Lung (tissue), 11 donors: ENCODE measurements at regions not wholly inside any gene's neighbourhood (a gene's known extent, or its start where the extent isn't known, plus 50 kb on each side); places are given as distances from the start of the nearest gene placed in this dataset.
"Not testable (repeated sequence)": the region's sequence is repeated elsewhere in the genome, so short reads cannot be mapped to it uniquely, and the experiment has no call there.

Experiments
- ATAC-seq: fragments of 200-7000 bp; cut with Tn5 transposase; one replicate; pipeline ENCODE4 v1.9.1; 2020; ENCODE audit warnings: moderate number of reproducible peaks; ENCODE audit not compliant: insufficient read depth, low FRiP score
- DNase-seq, 3 donors: peaks; one replicate each; pipeline ENCODE4 v3.0.0-alpha.2; 2013 to 2017
- H3K27ac ChIP-seq, 2 donors: one replicate each; pipeline ENCODE4 v1.5.1; 2013; ENCODE audit warnings: mild to moderate bottlenecking in 2 of 2, moderate library complexity in 2 of 2, control low read depth in 1 of 2, inconsistent platforms in 1 of 2, low read depth in 1 of 2, low read length in 1 of 2
- H3K27me3 ChIP-seq, 3 donors: one replicate each; pipeline ENCODE4 v1.5.1; 2013; ENCODE audit warnings: low read length in 2 of 3; ENCODE audit not compliant: control insufficient read depth in 3 of 3, insufficient read depth in 3 of 3
- H3K36me3 ChIP-seq, 4 donors: one replicate each; pipeline ENCODE4 v1.5.1; 2013; ENCODE audit warnings: low read length in 4 of 4, mild to moderate bottlenecking in 1 of 4, moderate library complexity in 1 of 4; ENCODE audit not compliant: control insufficient read depth in 4 of 4, insufficient read depth in 4 of 4
- H3K4me1 ChIP-seq, 5 donors: one replicate each; pipeline ENCODE4 v1.5.1; 2013; ENCODE audit warnings: low read length in 5 of 5, mild to moderate bottlenecking in 2 of 5, moderate library complexity in 1 of 5; ENCODE audit not compliant: control insufficient read depth in 5 of 5, insufficient read depth in 5 of 5
- H3K4me3 ChIP-seq: one replicate; pipeline ENCODE4 v1.5.1; 2013; ENCODE audit warnings: mild to moderate bottlenecking, control low read depth, moderate library complexity
- H3K9ac ChIP-seq, 2 donors: one replicate each; pipeline ENCODE4 v1.5.1; 2013; ENCODE audit warnings: low read length in 2 of 2, control low read depth in 1 of 2; ENCODE audit not compliant: insufficient read depth in 1 of 2
- H3K9me3 ChIP-seq, 4 donors: one replicate each; pipeline ENCODE4 v1.5.1; 2013; ENCODE audit warnings: low read length in 3 of 4, mild to moderate bottlenecking in 1 of 4, moderate library complexity in 1 of 4; ENCODE audit not compliant: control insufficient read depth in 4 of 4, insufficient read depth in 3 of 4
- CTCF ChIP-seq: IDR thresholded peaks from 2 replicates; pipeline ENCODE4 v1.5.1; 2012; ENCODE audit warnings: mild to moderate bottlenecking; ENCODE audit errors: control extremely low read depth, extremely low read depth
- WGBS, 2 donors: extraction: QIAGEN DNeasy Blood & Tissue Kit; methylation state at CpG; one replicate each; pipeline ENCODE4 v1.1.7; 2013; 5-methylcytosine and 5-hydroxymethylcytosine counted together
- donor health status: control.
- donor health status: control.
- donor health status: Bipolar disorder and iron deficiency.
- donor health status: healthy.
- donor health status: DM: yes; HTN: yes; CAD: no.

GRCh38 chr7:56479748-56480147 lies 363.5 kb upstream of the NUPR2 start:
- Histone ChIP-seq H3K9ac (no peak overlapping the region), H3K36me3 (no peaks in the 10 kb centered on the region), H3K27ac (no peak overlapping the region), H3K9me3 (peaks cover 0 to 69% (median 17%) of the 10 kb centered on the region in 4 donors), H3K27me3 (no peaks in the 10 kb centered on the region), H3K4me1 (no peaks in the 10 kb centered on the region), H3K4me3 (no peak overlapping the region)
- whole genome bisulfite sequencing, 2 donors: 53 to 61% methylated on average over 3 of the region's 3 CpGs
- no peak for ATAC-seq
- DNase-seq: no peak
- TF ChIP-seq CTCF: no peak

DNA sequence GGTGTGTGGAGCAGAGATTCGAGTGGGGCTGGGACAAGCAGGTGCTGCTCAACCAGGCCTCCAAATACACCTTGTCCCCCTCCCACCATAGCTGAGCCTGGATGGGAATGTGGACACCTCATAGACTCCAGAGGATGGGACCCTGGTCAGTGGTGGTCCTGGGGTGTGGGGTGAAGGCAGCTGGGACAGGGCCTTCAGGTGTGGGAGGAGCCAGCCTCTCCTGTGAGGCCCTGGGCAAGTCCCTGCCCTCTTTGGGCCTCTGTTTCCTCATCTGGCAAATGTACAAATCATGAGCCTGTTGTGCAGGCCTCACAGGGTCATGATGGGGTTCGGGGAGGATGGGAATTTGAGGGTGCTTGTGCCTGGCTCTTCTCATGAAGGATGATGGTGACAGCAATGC lies 362.9 kb upstream of the NUPR2 start:
- ATAC-seq (no peak), DNase-seq (no peak)
- Histone ChIP-seq H3K27ac (no peak overlapping the region), H3K4me3 (no peak overlapping the region), H3K36me3 (no peaks in the 10 kb centered on the region), H3K9ac (no peak overlapping the region), H3K4me1 (no peaks in the 10 kb centered on the region), H3K27me3 (no peaks in the 10 kb centered on the region), H3K9me3 (peaks cover 0 to 69% (median 18%) of the 10 kb centered on the region in 4 donors)
- no peak for TF ChIP-seq CTCF
- 60 to 71% methylated on average over 2 of the region's 2 CpGs for WGBS, 2 donors

- H3K9ac ChIP-seq: no peak overlapping the region
- 52 to 63% methylated on average over 6 of the region's 6 CpGs for WGBS, 2 donors
- no peak overlapping the region for H3K27ac ChIP-seq
- no peak for TF ChIP-seq CTCF
- H3K9me3 ChIP-seq: peaks cover 0 to 68% (median 40%) of the 10 kb centered on the region in 4 donors
- H3K36me3 ChIP-seq: no peaks in the 10 kb centered on the region
- no peaks in the 10 kb centered on the region for H3K4me1 ChIP-seq
- ATAC-seq: no peak
- H3K4me3 ChIP-seq: no peak overlapping the region
- H3K27me3 ChIP-seq: no peaks in the 10 kb centered on the region
- no peak for DNase-seq
These were observed 358.1 kb upstream of the NUPR2 start for GRCh38 chr7:56474271-56474670.

DNA sequence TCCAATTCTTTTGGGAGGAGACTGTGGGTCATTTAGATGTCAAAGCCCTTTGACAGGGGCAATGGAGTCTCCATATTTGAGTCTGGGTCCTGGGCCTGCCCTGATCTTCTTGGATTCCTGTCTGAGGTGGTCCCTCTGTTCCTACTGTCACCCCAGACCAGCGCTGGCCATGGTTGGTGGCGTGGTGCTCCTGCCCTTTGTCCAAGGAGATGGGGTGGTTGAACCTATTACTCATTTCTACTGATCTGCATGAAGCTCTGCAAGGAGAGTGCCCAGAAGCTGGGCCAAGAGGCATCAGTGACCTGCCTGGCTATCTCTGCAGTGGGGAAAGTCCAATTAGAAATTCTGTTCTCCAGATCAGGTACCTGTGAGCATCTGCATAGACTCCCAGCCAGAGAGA lies 355.6 kb upstream of the NUPR2 start:
- ATAC-seq: no peak
- WGBS, 2 donors: 56 to 64% methylated on average over 2 of the region's 2 CpGs
- H3K9me3 ChIP-seq: peaks cover 0 to 59% (median 48%) of the 10 kb centered on the region in 4 donors
- no peak for DNase-seq
- no peak overlapping the region for H3K4me3 ChIP-seq
- no peaks in the 10 kb centered on the region for H3K4me1 ChIP-seq
- no peaks in the 10 kb centered on the region for H3K36me3 ChIP-seq
- no peak overlapping the region for H3K27ac ChIP-seq
- H3K9ac ChIP-seq: no peak overlapping the region
- H3K27me3 ChIP-seq: no peaks in the 10 kb centered on the region
- no peak for TF ChIP-seq CTCF

DNA sequence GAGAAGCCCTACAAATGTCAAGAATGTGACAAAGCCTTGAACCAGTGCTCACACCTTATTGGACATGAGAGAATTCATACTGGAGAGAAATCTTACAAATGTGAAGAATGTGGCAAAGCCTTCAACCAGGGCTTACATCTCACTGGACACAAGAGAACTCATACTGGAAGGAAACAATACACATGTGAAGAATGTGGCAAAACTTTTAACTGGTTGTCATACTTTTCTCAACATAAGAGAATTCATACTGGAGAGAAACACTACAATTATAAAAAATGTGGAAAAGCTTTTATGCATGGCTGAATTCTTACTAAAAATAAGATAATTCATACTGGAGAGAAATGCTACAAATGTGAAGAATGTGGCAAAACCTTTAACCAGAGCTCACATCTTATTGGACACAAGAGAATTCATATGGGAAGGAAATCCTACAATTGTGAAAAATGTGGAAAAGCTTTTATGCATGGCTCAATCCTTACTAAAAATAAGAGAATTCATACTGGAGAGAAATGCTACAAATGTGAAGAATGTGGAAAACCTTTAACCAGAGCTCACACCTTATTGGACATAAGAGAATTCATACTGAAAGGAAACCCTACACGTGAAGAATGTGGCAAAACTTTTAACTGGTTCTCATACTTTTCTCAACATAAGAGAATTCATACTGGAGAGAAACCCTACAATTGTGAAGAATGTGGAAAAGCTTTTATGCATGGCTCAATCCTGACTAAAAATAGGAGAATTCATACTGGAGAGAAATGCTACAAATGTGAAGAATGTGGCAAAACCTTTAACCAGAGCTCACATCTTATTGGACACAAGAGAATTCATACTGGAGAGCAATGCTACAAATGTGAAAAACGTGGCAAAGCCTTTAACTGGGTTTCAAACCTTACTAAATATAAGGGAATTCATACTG lies 350.6 kb upstream of the NUPR2 start:
- not testable (repeated sequence) for DNase-seq, ATAC-seq, H3K9ac ChIP-seq, H3K36me3 ChIP-seq, H3K27ac ChIP-seq, H3K4me1 ChIP-seq, H3K4me3 ChIP-seq, H3K27me3 ChIP-seq
- peaks cover 0 to 61% (median 33%) of the 10 kb centered on the region in 4 donors for H3K9me3 ChIP-seq
- WGBS, 2 donors: 11 to 21% methylated on average over 2 of the region's 2 CpGs
